ENCODE measurements at regions not wholly inside any gene's neighbourhood (a gene's known extent, or its start where the extent isn't known, plus 50 kb on each side); places are given as distances from the start of the nearest gene placed in this dataset.

GRCh38 chr12:132410849-132411248 lies 79.1 kb upstream of the FBRSL1 start:
- H3K27me3 ChIP-seq = peaks cover 0 to 3% (median 0%) of the 10 kb centered on the region in 4 donors
- DNase-seq (peak in 1 of 2 donors; percentile 45), ATAC-seq (ENCODE audit: low FRiP score in 2 of 2) (no peak)
- peaks cover 0 to 9% (median 7%) of the 10 kb centered on the region in 4 donors for H3K4me1 ChIP-seq
- WGBS, 2 donors = 83 to 91% methylated on average over 6 to 14 of the region's 14 CpGs
- no peak overlapping the region for H3K27ac ChIP-seq
- no peaks in the 10 kb centered on the region for H3K9me3 ChIP-seq
- no peak for TF ChIP-seq POLR2AphosphoS5 (IDR thresholded peaks at IDR 0.05)
- H3K4me3 ChIP-seq = no peak overlapping the region
- no peaks in the 10 kb centered on the region for H3K36me3 ChIP-seq

DNA sequence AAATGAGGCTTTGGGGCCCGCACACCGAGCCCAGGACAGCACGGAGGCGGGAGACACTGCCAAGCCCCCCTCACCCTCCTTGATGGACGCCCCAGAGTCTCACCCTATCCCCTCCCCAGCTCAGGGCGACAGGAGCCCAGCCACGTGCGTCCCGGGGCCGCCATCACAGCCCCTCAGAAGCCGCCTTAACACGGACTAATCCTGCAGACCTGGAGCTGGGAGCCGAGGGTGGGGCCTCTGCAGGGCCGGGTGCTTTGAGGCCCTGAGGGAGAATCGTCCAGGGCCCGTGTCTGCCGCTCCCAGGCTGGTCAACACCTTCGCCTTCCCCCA lies 79.7 kb upstream of the FBRSL1 start:
- WGBS, 2 donors = 68 to 80% methylated on average over 6 to 17 of the region's 18 CpGs
- ATAC-seq (ENCODE audit: low FRiP score in 2 of 2) (no peak), DNase-seq (peak in 1 of 2 donors; percentile 74)
- peaks cover 0 to 3% (median 0%) of the 10 kb centered on the region in 4 donors for H3K27me3 ChIP-seq
- H3K4me1 ChIP-seq = peaks cover 0 to 9% (median 7%) of the 10 kb centered on the region in 4 donors
- H3K9me3 ChIP-seq = no peaks in the 10 kb centered on the region
- TF ChIP-seq CTCF (IDR thresholded peaks at IDR 0.05) (no peak), EP300 (IDR thresholded peaks at IDR 0.05) (no peak), POLR2A (IDR thresholded peaks at IDR 0.05) (no peak), POLR2AphosphoS5 (IDR thresholded peaks at IDR 0.05) (no peak)
- no peak overlapping the region for H3K27ac ChIP-seq
- H3K36me3 ChIP-seq = no peaks in the 10 kb centered on the region
- H3K4me3 ChIP-seq = no peak overlapping the region

DNA sequence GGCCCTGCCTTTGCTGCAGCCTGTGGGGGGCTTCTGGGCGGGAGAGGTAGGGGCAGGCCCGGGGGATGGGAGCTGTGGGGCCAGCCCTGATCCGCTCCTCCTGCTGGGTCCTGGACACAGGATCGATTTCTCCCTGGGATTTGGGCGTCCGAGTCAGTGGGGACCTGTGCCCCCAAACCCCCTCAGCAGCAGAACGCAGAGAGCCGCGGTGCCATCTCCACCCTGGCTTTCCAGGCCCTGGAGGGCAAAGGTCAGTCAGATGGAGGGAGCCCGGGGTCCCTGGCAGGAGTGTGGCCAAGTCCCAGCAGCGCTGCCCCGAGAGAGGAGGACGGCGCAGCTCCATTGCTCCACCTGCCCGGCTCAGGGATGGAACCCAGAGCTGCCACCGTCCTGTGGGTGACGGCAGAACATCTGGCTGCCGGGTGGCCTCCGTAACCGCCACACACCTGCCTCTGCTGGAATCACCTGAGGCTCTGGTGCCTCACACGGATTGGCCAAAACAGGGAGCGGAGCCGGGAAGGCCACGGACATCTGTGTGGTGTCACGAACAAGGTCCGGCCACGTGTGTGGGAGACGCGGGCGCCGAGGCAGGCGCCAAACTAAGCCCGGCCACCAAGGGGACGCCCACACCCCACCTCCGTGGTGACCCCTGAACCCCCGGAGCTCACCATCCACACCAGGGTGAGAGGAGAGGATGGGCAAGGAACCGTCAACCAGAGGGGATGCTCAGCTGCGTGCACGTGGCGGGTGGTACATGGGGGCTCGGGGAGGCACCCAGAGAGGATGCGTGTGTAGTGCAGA lies 80.3 kb upstream of the FBRSL1 start:
- H3K27ac ChIP-seq = no peak overlapping the region
- WGBS, 2 donors = 85 to 91% methylated on average over 25 to 39 of the region's 42 CpGs
- no peaks in the 10 kb centered on the region for H3K9me3 ChIP-seq
- no peak for ATAC-seq (ENCODE audit: low FRiP score in 2 of 2)
- H3K4me3 ChIP-seq = no peak overlapping the region
- TF ChIP-seq POLR2A (IDR thresholded peaks at IDR 0.05) (no peak), CTCF (IDR thresholded peaks at IDR 0.05) (no peak), POLR2AphosphoS5 (IDR thresholded peaks at IDR 0.05) (no peak), EP300 (IDR thresholded peaks at IDR 0.05) (no peak)
- peaks cover 0 to 4% (median 2%) of the 10 kb centered on the region in 4 donors for H3K4me1 ChIP-seq
- peak in 1 of 2 donors; percentile 81 for DNase-seq
- H3K36me3 ChIP-seq = no peaks in the 10 kb centered on the region
- peaks cover 0 to 3% (median 0%) of the 10 kb centered on the region in 4 donors for H3K27me3 ChIP-seq

DNA sequence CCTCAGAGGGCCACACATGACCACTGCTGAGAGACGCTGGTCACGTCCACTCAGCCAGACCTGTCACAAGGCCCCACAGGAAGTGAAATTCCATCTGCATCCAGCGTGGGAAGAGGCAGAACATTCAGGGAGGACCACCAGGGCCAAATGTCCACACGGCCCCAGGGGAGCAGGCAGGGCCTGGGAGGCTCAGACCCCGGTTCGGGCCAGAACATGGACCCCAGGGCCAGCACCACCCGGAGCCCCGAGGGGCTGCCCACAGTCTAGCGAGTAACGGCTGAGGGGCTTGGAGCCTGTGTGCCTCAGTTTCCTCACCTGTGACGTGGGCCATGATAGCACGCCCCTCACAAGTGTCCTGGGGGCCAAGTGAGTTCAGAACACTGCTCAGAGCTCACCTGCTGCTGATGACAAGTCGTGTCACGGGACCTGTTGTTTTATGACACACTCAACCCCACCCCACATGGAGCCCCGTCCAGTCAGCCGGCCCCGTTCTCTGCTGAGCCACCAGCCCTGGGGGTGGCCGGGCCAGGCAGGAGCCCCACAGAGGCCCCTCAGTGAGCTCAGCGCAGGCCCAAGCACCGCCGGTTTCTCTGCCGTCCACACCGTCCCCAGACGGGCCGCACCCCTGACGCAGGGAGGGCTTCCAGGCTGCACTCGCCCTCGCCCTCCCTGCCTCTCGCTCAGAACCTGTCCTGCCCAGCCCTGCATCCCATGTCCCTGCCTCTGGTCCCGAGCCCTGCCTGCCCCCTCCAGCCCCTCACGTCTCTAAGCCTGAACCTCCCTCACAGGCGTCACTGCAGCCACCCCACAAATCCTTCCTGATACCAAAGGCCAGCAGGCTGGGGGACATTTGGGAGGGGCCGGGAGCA lies 79.5 kb upstream of the GALNT9 start:
- Histone ChIP-seq H3K4me3 (no peak overlapping the region), H3K27me3 (no peaks in the 10 kb centered on the region), H3K27ac (no peak overlapping the region), H3K9me3 (no peaks in the 10 kb centered on the region), H3K4me1 (no peaks in the 10 kb centered on the region), H3K36me3 (no peaks in the 10 kb centered on the region)
- no peak for ATAC-seq (ENCODE audit: low FRiP score in 2 of 2)
- TF ChIP-seq POLR2AphosphoS5 (IDR thresholded peaks at IDR 0.05) = no peak
- TF ChIP-seq CTCF (IDR thresholded peaks at IDR 0.05) = no peak
- TF ChIP-seq POLR2A (IDR thresholded peaks at IDR 0.05) = no peak
- TF ChIP-seq EP300 (IDR thresholded peaks at IDR 0.05) = no peak
- peak in 1 of 2 donors; percentile 67 for DNase-seq
- WGBS, 2 donors = 73 to 81% methylated on average over 17 to 27 of the region's 33 CpGs

DNA sequence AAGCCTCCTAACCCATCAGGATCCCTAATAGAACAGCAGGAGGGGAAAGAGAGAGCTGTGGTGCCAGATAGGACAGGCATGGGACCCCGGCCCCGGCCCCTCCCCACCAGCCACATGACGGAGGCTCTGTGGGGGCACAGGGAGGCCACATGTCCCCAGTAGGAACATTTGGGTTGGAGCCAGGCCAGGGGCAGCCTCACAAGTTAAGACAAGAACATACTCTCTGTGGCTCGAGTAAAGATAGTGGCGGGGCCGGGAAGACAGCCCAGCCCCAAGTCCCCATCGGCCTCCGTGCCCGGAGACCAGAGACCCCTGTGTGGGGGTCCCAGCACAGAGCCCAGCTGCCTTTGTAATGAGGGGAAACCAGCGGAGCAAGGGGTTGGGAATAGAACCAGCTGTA lies 78.6 kb upstream of the GALNT9 start:
- Histone ChIP-seq H3K4me1 (no peaks in the 10 kb centered on the region), H3K4me3 (no peak overlapping the region), H3K27ac (no peak overlapping the region), H3K36me3 (no peaks in the 10 kb centered on the region), H3K27me3 (no peaks in the 10 kb centered on the region), H3K9me3 (no peaks in the 10 kb centered on the region)
- peak in 1 of 2 donors; percentile 50 for DNase-seq
- TF ChIP-seq POLR2A (IDR thresholded peaks at IDR 0.05) (no peak), CTCF (IDR thresholded peaks at IDR 0.05) (no peak), EP300 (IDR thresholded peaks at IDR 0.05) (no peak), POLR2AphosphoS5 (IDR thresholded peaks at IDR 0.05) (no peak)
- no peak for ATAC-seq (ENCODE audit: low FRiP score in 2 of 2)
- 72 to 75% methylated on average over 10 of the region's 10 CpGs for WGBS, 2 donors

Measured in upper lobe of left lung (tissue), 6 donors.